Urothelium cell line (cell line): ENCODE measurements at regions not wholly inside any gene's neighbourhood (a gene's known extent, or its start where the extent isn't known, plus 50 kb on each side); places are given as distances from the start of the nearest gene placed in this dataset.
"Not testable (repeated sequence)": the region's sequence is repeated elsewhere in the genome, so short reads cannot be mapped to it uniquely, and the experiment has no call there.

Experiments
- DNase-seq: peaks from one replicate; pipeline ENCODE4 v3.0.0; 2011; ENCODE audit warnings: low spot score, mixed read lengths
- FAIRE-seq: peaks from 2 replicates; lab custom pipeline; 2011; peaks lifted over from hg19 to GRCh38; lab: Jason Lieb, UNC

GRCh38 chr5:67954351-67954750, 261.2 kb upstream of the PIK3R1 start:
- FAIRE-seq (no peak), DNase-seq (no peak)

- FAIRE-seq (no peak), DNase-seq (no peak)
Observed at GRCh38 chr5:67942421-67942820, 273.1 kb upstream of the PIK3R1 start.

GRCh38 chr5:67941614-67942401, 273.7 kb upstream of the PIK3R1 start:
- no peak for DNase-seq
- no peak for FAIRE-seq

GRCh38 chr5:67935908-67936566, 279.5 kb upstream of the PIK3R1 start:
- DNase-seq = no peak
- FAIRE-seq = no peak

GRCh38 chr5:67934976-67935375, 280.6 kb upstream of the PIK3R1 start:
- FAIRE-seq (no peak), DNase-seq (no peak)

GRCh38 chr5:67925511-67925910, 290.0 kb upstream of the PIK3R1 start:
- no peak for FAIRE-seq
- DNase-seq = no peak

- FAIRE-seq (no peak), DNase-seq (no peak)
Observed at GRCh38 chr5:67921004-67921601, 294.5 kb upstream of the PIK3R1 start.

GRCh38 chr5:67919532-67919931, 296.0 kb upstream of the PIK3R1 start:
- FAIRE-seq, DNase-seq: not testable (repeated sequence)

- DNase-seq = no peak
- no peak for FAIRE-seq
Observed at GRCh38 chr5:67917561-67917960, 298.0 kb upstream of the PIK3R1 start.

- DNase-seq = no peak
- no peak for FAIRE-seq
Observed at GRCh38 chr5:67910546-67910945, 305.0 kb upstream of the PIK3R1 start.

- DNase-seq (no peak), FAIRE-seq (no peak)
Observed at GRCh38 chr5:67908126-67908765, 307.3 kb upstream of the PIK3R1 start.

GRCh38 chr5:67904366-67904765, 311.2 kb upstream of the PIK3R1 start:
- DNase-seq (no peak), FAIRE-seq (no peak)

GRCh38 chr5:67903656-67904055, 311.9 kb upstream of the PIK3R1 start:
- FAIRE-seq = no peak
- no peak for DNase-seq

- DNase-seq (no peak), FAIRE-seq (no peak)
Observed at GRCh38 chr5:67903121-67903520, 312.4 kb upstream of the PIK3R1 start.

GRCh38 chr5:67902497-67902830, 313.1 kb upstream of the PIK3R1 start:
- no peak for FAIRE-seq

GRCh38 chr5:67901814-67902496, 313.6 kb upstream of the PIK3R1 start:
- no peak for FAIRE-seq

More at GRCh38 chr5:67902497-67902830, 313.1 kb upstream of the PIK3R1 start:
- DNase-seq = no peak

GRCh38 chr5:67900514-67900913, 315.0 kb upstream of the PIK3R1 start:
- FAIRE-seq (no peak), DNase-seq (no peak)

More at GRCh38 chr5:67901814-67902496, 313.6 kb upstream of the PIK3R1 start:
- no peak for DNase-seq

- DNase-seq = no peak
Observed at GRCh38 chr5:67897980-67898379, 317.6 kb upstream of the PIK3R1 start.

GRCh38 chr5:67897431-67897830, 318.1 kb upstream of the PIK3R1 start:
- FAIRE-seq (no peak), DNase-seq (no peak)

More at GRCh38 chr5:67897980-67898379, 317.6 kb upstream of the PIK3R1 start:
- no peak for FAIRE-seq

- FAIRE-seq (no peak), DNase-seq (no peak)
Observed at GRCh38 chr5:67896930-67897313, 318.6 kb upstream of the PIK3R1 start.
